ENCODE measurements at regions not wholly inside any gene's neighbourhood (a gene's known extent, or its start where the extent isn't known, plus 50 kb on each side); places are given as distances from the start of the nearest gene placed in this dataset.

GRCh38 chr9:87278971-87279733, 218.5 kb upstream of the DAPK1 start:
- DNase-seq (ENCODE audit: low read depth): no peak

DNA sequence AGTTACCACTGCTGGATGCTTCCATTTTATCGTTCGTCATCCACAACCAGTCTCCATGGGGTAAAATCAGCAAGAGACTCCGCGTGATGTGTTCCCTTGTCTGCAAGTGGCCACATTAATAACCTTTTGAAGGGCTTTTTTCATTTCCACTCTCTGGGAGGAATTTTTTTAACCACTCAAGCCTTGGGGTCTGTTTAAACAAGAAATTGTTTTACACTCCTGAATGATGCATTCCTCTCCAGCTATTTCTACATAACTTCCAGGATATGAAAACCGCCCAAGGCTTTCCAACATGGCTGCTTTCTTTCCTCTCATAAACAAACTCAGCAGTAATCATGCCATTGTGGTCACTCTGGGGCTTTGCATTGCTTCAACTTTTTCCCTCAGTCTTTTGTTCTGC, 217.2 kb upstream of the DAPK1 start:
- no peak for DNase-seq (ENCODE audit: low read depth)

- DNase-seq (ENCODE audit: low read depth): no peak
Measured at GRCh38 chr9:87282538-87282937, 215.1 kb upstream of the DAPK1 start.

GRCh38 chr9:87283585-87283984, 214.1 kb upstream of the DAPK1 start:
- DNase-seq (ENCODE audit: low read depth): no peak

DNA sequence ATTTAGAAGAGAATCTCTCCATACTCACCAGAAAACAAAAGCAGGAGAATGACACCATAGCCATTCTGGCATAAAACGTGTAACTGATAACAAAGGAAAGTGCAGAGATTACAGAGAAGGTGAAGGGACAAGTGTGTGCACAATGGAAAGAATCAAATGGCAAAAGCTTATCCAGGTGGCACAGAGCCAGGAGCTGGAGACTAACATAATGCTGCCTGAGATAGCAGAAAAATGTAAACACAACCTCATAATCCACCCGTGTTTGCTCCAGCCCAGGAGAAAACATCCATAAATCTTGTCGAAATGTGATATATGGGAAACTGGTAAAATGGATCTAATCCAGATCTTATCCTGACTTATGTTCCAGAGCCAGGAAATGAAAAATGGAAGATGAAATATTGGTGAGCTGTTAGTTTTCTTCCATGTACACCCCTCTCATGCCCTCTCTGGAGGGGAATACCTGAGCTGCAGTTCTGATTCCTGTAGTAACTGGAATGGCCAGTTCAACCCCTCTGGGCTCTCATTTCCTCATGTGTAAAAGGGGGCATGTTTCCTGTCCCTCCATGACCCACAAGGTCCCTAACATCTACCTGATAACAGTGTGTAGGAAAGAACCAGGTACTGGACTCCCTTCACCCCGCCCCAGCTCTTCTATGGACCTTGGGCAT, 212.3 kb upstream of the DAPK1 start:
- no peak for DNase-seq (ENCODE audit: low read depth)

DNA sequence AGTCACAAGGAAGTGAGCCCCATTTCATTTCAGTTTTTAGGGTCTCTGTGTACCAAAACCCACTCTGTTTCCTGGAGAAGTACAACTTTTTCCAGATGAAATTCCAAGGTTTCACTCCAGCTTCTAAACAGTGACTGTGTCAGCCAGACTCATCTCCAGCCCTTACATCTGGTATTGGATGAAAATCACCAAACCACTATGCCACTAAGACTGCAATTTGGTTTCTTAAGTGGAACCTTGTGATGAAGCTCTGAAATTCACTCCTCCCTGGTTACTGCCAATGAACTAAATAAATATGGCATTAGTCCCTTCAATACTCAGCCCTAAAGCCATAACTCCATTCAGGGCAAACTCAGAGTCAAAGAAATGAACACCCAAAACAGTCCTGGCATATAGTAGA, 211.2 kb upstream of the DAPK1 start:
- DNase-seq (ENCODE audit: low read depth): no peak

DNA sequence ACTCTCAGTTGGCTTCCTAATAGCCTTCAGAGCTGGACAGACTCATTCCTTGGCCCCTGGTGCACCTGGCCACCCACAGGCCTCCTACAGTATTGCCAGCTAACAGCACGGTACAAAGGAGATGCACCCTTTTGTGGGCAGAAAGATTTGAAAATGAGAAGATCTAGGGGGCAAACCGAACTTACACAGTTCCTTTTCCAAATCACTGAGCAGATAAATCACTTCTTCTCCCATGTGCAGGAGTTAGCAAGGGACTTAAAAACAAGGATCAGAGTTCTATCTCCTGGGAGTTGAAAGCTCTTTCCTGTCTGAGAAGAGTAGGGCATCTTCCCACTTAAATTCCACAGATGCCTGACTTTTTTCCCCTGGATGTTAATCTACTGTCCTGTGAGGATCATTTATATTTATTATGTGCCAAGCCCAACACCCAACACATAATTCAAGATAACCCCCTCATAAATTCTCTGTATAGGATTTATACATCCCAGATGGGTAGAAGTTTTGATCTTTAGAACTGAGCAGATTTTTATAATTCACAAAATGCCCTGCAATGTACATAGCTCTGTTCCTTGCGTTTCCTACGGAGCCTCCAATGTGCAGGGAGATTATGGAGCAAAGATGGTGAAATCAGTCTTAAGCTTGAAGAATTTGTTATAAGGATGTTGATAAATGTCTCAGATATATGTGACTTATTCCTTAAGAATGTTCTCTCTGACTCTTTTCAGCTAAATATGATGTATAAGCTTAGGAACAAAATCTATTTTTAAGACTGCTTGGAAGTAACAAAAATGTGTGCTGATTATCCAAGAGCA, 207.2 kb upstream of the DAPK1 start:
- peak; percentile 73 for DNase-seq (ENCODE audit: low read depth)

DNA sequence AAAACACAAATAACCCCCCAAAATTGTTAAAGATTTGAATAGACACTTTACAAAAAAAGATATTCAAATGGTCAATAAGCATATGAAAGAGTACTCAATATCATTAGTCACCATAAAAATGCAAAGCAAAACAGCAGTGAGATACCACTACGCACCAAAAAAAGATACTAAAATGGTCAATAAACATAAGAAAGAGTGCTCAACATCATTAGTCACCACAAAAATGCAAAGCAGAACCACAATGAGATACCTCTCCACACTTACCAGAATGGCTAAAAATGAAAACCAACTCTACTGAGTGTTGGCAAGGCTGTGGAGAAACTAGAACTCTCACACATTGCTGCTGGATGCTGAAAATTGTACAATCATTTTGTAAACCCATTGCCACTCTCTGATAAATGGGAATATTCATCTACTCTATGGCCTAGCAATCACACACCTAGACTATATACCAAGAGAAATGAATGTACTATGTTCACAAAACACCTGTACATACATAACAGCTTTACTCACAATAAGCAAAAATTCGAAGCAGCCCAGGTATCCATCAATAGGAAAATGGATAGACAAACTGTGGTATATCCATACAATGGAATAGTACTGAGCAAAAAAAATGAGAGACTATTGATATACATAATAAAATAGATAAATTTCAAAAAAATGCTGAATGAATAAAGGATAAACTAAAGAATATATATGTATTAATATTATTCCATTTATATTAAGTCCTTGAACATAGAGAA, 205.0 kb upstream of the DAPK1 start:
- peak; percentile 76 for DNase-seq (ENCODE audit: low read depth)

DNA sequence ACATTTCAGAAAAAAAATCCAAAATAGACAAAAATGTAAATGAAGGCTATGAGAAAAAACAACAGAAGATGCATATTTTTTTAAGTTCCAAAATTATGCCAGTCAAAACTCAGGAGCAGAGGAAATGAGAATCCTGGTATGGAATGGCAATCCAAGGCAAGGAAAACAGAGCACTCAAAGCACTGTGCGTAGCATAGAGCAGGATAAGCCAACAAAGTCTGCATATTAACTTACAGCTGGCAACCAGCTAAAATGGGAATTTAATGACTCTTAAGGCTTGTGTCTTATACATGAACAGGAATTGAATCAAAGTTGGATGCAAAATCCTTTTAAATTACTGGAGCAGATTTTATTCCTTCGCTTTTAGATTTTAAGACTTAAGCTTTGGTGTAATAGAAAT, 203.5 kb upstream of the DAPK1 start:
- DNase-seq (ENCODE audit: low read depth): no peak

DNA sequence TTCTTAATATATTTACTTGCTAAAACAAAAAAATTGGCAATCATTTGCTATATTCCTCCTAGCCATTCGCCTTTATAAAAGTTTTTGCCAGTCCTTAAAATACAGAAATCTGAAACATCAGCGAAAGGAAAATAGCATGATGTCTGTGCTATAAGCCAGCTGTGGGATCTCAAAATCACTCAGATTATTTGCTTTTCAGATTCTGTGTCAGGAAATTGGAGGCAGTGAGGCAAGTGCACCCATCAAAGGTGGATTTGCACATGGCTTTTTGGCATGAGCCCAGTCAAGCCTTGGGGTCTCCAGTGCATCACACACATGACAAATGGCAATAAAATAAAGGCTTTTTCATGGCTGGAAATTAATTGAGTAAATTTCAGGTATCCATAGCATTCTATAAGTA, 196.8 kb upstream of the DAPK1 start:
- no peak for DNase-seq (ENCODE audit: low read depth)

GRCh38 chr9:87301371-87301770, 196.3 kb upstream of the DAPK1 start:
- no peak for DNase-seq (ENCODE audit: low read depth)

DNA sequence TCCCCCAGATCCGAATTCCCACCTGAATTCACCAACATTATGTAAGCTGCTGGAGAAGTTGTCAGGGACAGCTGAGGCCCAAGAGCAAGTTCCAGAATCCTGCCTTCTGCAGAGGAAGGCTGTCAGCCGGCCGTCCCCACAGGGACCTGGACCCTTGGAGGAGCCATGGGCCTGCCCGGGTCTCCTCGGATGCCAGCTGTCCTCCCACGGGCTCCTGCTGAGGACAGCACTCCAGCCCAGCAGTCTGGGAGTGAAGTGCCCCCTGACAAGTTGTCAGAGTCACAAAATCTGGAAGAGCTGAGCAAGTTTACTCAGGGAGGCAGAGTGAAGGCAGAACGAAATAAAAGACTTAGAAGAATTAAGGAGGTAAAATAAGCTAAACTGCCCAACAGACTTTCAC, 192.5 kb upstream of the DAPK1 start:
- DNase-seq (ENCODE audit: low read depth): no peak

- no peak for DNase-seq (ENCODE audit: low read depth)
Measured at GRCh38 chr9:87306006-87306405, 191.7 kb upstream of the DAPK1 start.

GRCh38 chr9:87307848-87308247, 189.8 kb upstream of the DAPK1 start:
- no peak for DNase-seq (ENCODE audit: low read depth)

GRCh38 chr9:87309236-87309635, 188.4 kb upstream of the DAPK1 start:
- DNase-seq (ENCODE audit: low read depth): peak; percentile 42

DNA sequence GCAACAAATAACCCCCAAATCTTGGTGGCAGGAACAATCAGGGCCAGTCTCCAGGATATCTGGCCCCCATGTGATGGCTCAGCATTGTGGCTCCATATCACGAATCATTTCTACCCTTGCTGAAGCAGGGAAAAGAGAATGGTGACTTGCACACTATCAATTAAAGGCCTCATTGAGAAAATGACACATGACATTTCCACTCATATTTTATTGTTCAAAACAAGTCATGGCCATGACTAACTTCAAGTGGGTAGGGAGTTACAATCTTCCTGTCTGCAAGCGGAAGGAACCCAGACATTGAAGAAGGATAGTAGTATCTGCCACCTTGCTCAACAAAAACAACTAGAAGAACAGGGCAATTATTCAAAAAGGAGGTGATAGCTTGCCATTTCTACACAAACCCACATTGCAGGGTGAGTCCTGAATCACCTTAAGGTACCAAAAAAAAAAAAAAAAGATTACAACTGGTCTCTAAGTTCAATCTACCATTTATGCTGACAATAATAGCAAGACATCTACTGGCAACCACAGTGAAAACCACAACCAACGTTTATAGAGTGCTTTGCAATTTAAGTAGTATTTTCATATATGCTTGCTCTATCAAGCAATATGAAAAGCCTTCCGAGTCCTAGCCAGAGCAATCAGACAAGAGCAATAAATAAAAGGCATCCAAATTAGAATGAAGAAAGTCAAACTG, 186.7 kb upstream of the DAPK1 start:
- DNase-seq (ENCODE audit: low read depth): no peak

DNA sequence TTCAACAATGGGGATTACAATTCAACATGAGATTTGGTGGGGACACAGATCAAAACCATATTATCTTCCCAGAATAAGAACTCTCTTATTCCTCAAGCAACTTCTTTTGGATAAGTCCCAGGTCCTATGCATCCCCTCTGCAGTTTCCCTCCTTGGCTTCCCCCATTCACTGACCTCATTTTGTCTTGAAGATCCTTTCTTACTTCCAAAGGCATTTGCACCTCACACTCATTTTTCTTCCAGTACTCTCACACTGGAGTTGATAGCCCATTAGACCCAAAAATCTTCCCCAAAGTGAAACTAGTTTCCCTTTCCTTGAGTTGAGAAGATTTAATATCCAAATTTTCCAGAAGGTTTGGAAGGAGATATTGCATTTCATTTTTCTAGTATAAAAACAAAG, 178.0 kb upstream of the DAPK1 start:
- DNase-seq (ENCODE audit: low read depth): no peak

- DNase-seq (ENCODE audit: low read depth): no peak
Measured at GRCh38 chr9:87320146-87320884, 177.4 kb upstream of the DAPK1 start.

GRCh38 chr9:87322840-87323635, 174.6 kb upstream of the DAPK1 start:
- peak; percentile 85 for DNase-seq (ENCODE audit: low read depth)

- DNase-seq (ENCODE audit: low read depth): no peak
Measured at GRCh38 chr9:87323928-87324327, 173.7 kb upstream of the DAPK1 start.

Data from LHCN-M2 (cell line).